Mesendoderm (in vitro differentiated cells): ENCODE measurements at regions not wholly inside any gene's neighbourhood (a gene's known extent, or its start where the extent isn't known, plus 50 kb on each side); places are given as distances from the start of the nearest gene placed in this dataset.
A peak's percentile ranks its signal among the peaks of the same experiment; 100 is the strongest.

Experiments used
- DNase-seq: peaks from one replicate; pipeline ENCODE4 v3.0.0; 2013
- H2AK5ac ChIP-seq: 2 replicates; pipeline ENCODE4 v1.6.1; 2013; ENCODE audit warnings: low read length, inconsistent platforms
- H2BK120ac ChIP-seq: 2 replicates; pipeline ENCODE4 v1.6.1; 2013; ENCODE audit warnings: low read depth, mild to moderate bottlenecking, low read length, moderate library complexity, mixed read lengths
- H2BK15ac ChIP-seq: replicated peaks from 2 replicates; pipeline ENCODE4 v1.6.1; 2013; ENCODE audit warnings: low read depth, mild to moderate bottlenecking, moderate library complexity
- H2BK5ac ChIP-seq: 2 replicates; pipeline ENCODE4 v1.6.1; 2013; ENCODE audit warnings: low read length, inconsistent platforms
- H3K18ac ChIP-seq: 2 replicates; pipeline ENCODE4 v1.6.1; 2013; ENCODE audit warnings: mild to moderate bottlenecking, low read length, mixed read lengths
- H3K23ac ChIP-seq: one replicate; pipeline ENCODE4 v1.6.1; 2013; ENCODE audit warnings: low read length
- H3K27ac ChIP-seq: 2 replicates; pipeline ENCODE4 v1.5.1; 2013; ENCODE audit warnings: low read depth, mild to moderate bottlenecking, inconsistent platforms, low read length, moderate library complexity
- H3K27me3 ChIP-seq: 2 replicates; pipeline ENCODE4 v1.6.1; 2013; ENCODE audit warnings: low read length, control low read depth, mild to moderate bottlenecking, inconsistent platforms; ENCODE audit not compliant: insufficient read depth, poor library complexity
- H3K36me3 ChIP-seq: 2 replicates; pipeline ENCODE4 v1.6.1; 2013; ENCODE audit warnings: low read length, inconsistent platforms; ENCODE audit not compliant: control insufficient read depth, insufficient read depth
- H3K4ac ChIP-seq: one replicate; pipeline ENCODE4 v1.6.1; 2013; ENCODE audit warnings: low read depth, mild to moderate bottlenecking, low read length, moderate library complexity
- H3K4me1 ChIP-seq: 2 replicates; pipeline ENCODE4 v1.6.1; 2013; ENCODE audit warnings: low read depth, low read length, inconsistent platforms; ENCODE audit not compliant: control insufficient read depth
- H3K4me2 ChIP-seq: 2 replicates; pipeline ENCODE4 v1.6.1; 2013; ENCODE audit warnings: low read length
- H3K4me3 ChIP-seq: 2 replicates; pipeline ENCODE4 v1.5.1; 2013; ENCODE audit warnings: mild to moderate bottlenecking, low read length
- H3K56ac ChIP-seq: one replicate; pipeline ENCODE4 v1.6.1; 2013; ENCODE audit warnings: low read length
- H3K79me1 ChIP-seq: 2 replicates; pipeline ENCODE4 v1.6.1; 2013; ENCODE audit warnings: low read length, inconsistent platforms
- H3K79me2 ChIP-seq: 2 replicates; pipeline ENCODE4 v1.6.1; 2013; ENCODE audit warnings: mild to moderate bottlenecking, low read length; ENCODE audit not compliant: control insufficient read depth, insufficient read depth
- H3K9ac ChIP-seq: 2 replicates; pipeline ENCODE4 v1.6.1; 2013; ENCODE audit warnings: low read length, inconsistent platforms
- H4K5ac ChIP-seq: one replicate; pipeline ENCODE4 v1.6.1; 2013; ENCODE audit warnings: low read length
- H4K8ac ChIP-seq: one replicate; pipeline ENCODE4 v1.6.1; 2013; ENCODE audit warnings: low read depth, mild to moderate bottlenecking, control low read depth, low read length, moderate library complexity
- WGBS: extraction: QIAGEN DNeasy Blood & Tissue Kit; methylation state at CpG from one replicate; pipeline ENCODE4 v1.1.7; 2013; ENCODE audit warnings: low lambda C conversion rate, missing lambda C conversion rate; ENCODE audit not compliant: insufficient coverage; ENCODE audit errors: extremely low coverage; 5-methylcytosine and 5-hydroxymethylcytosine counted together

DNA sequence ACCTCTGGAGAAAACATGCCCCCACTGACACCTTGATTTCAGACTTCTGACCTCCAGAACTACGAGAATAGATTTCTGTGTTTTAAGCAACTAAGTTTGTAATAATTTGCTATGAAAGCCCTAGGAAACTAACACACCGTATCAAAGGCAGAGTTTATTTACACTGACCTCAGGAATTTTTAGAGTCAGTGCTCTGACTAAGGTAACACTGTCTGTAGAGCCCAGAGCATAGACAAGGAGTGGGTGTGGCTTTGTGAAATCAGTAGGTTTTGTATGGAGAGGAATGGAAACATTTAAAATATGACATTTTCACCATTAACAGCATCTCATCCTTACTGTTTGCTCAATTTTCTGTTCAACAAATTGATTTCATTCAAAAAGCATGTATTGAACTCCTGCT lies 764.4 kb upstream of the PCDH10 start:
- Histone ChIP-seq H3K27ac (no peak overlapping the region), H3K4ac (no peak overlapping the region), H3K79me1 (no peaks in the 10 kb centered on the region), H2BK120ac (no peak overlapping the region), H3K9ac (no peak overlapping the region), H3K27me3 (no peaks in the 10 kb centered on the region), H4K5ac (no peak overlapping the region), H2AK5ac (no peak overlapping the region), H2BK15ac (no peak overlapping the region), H3K79me2 (no peaks in the 10 kb centered on the region), H3K18ac (no peak overlapping the region), H3K36me3 (no peaks in the 10 kb centered on the region), H3K23ac (no peak overlapping the region), H3K4me1 (no peaks in the 10 kb centered on the region), H3K4me3 (no peak overlapping the region), H3K56ac (no peak overlapping the region), H4K8ac (no peak overlapping the region), H2BK5ac (no peak overlapping the region), H3K4me2 (no peak overlapping the region)
- no CpG with 5 or more reads among the region's 2 CpGs for WGBS
- DNase-seq, result no peak

DNA sequence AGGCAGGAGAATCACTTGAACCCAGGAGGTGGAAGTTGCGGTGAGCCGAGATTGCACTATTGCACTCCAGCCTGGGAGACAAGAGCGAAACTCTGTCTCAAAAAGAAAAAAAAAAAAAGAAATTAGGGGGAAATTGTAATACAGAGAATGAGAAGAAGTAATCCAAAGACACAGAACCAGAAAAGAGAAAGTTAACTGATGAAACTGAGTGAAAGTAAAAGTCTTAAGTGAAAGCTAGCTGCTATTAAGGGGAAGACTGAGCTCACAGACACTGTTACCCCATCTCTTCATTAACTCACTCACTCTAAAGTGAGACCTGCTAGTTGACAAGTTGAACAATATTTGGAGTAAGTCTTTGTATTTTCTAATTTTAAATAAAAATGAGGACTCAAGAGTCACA lies 763.0 kb upstream of the PCDH10 start:
- no peak overlapping the region for H2BK5ac ChIP-seq
- no peak overlapping the region for H3K4me2 ChIP-seq
- H4K5ac ChIP-seq, result no peak overlapping the region
- H3K18ac ChIP-seq, result no peak overlapping the region
- no peak overlapping the region for H3K4me3 ChIP-seq
- H3K79me2 ChIP-seq, result no peaks in the 10 kb centered on the region
- H3K27ac ChIP-seq, result no peak overlapping the region
- no peak overlapping the region for H3K23ac ChIP-seq
- no peak overlapping the region for H2AK5ac ChIP-seq
- H2BK15ac ChIP-seq, result no peak overlapping the region
- H3K4me1 ChIP-seq, result no peaks in the 10 kb centered on the region
- no peaks in the 10 kb centered on the region for H3K27me3 ChIP-seq
- H4K8ac ChIP-seq, result no peak overlapping the region
- no peaks in the 10 kb centered on the region for H3K36me3 ChIP-seq
- no peak overlapping the region for H3K4ac ChIP-seq
- WGBS, result no CpG with 5 or more reads among the region's 3 CpGs
- no peak overlapping the region for H2BK120ac ChIP-seq
- H3K79me1 ChIP-seq, result no peaks in the 10 kb centered on the region
- no peak overlapping the region for H3K56ac ChIP-seq
- H3K9ac ChIP-seq, result no peak overlapping the region
- DNase-seq, result no peak

DNA sequence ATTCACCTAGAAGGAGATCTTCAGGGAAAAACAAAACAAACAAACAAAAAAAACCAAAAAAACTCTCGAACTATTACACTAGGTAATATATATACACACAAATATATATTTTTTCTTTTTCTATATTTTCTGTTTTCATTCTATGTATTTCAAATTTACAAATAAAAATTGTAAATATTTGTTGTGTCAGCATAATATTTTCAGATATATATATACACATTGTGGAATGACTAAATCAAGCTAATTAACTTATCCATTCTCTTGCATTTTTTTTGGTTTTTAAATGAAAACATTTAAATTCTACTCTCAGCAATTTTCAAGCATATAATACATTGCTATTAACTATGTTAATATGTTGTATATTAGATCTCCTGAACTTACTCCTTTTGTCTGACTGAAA lies 762.0 kb upstream of the PCDH10 start:
- no peak for DNase-seq
- Histone ChIP-seq H3K56ac (no peak overlapping the region), H3K36me3 (no peaks in the 10 kb centered on the region), H3K79me1 (no peaks in the 10 kb centered on the region), H3K9ac (no peak overlapping the region), H3K79me2 (no peaks in the 10 kb centered on the region), H3K4me1 (no peaks in the 10 kb centered on the region), H3K27me3 (no peaks in the 10 kb centered on the region), H3K23ac (no peak overlapping the region), H3K4ac (no peak overlapping the region), H4K8ac (no peak overlapping the region), H2BK5ac (no peak overlapping the region), H3K18ac (no peak overlapping the region), H4K5ac (no peak overlapping the region), H3K4me3 (no peak overlapping the region), H2AK5ac (no peak overlapping the region), H3K4me2 (no peak overlapping the region), H2BK15ac (no peak overlapping the region), H3K27ac (no peak overlapping the region), H2BK120ac (no peak overlapping the region)
- WGBS, result no CpG with 5 or more reads among the region's 1 CpG

DNA sequence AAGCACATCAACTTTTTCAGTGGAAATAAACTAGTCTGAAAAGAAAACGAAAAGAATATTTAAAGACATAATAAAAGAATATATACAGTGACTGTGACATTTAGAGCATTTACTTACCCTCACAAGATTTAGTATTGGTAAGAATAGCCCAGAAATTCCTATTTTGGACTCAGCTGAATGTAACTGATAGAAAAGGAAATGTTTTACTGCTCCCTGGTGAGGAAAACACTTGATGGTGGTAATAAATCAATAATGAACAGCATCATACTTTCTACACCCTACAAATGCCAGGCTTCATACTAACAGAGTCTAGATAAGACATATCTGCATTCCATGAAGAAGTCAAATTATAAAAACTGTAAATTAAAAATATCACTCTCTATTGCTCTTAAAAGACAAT lies 753.5 kb upstream of the PCDH10 start:
- Histone ChIP-seq H3K4me1 (no peaks in the 10 kb centered on the region), H3K27me3 (no peaks in the 10 kb centered on the region), H4K5ac (no peak overlapping the region)

DNA sequence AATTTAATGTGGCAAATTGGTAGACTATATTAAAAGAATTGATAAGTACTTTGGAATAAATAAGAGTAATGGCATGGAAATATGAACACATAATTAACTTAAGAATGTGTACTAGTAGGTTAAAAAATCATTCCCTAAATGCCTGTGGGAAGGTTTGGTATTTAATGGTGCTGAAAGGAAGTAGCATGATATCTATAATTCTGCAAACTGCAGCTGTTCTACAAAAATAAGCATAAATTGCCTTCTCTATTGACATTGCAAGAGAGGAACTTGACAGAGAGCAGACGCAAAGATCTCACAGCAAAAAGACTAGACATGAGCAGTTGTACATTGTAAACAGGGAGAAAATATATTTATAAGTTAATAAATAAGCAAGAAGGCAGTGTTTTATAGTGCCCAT lies 752.5 kb upstream of the PCDH10 start:
- Histone ChIP-seq H2BK5ac (no peak overlapping the region), H4K8ac (no peak overlapping the region), H3K4me3 (no peak overlapping the region), H3K56ac (no peak overlapping the region), H3K4ac (no peak overlapping the region), H3K23ac (no peak overlapping the region), H3K27ac (no peak overlapping the region), H3K4me1 (no peaks in the 10 kb centered on the region), H2BK120ac (no peak overlapping the region), H3K18ac (no peak overlapping the region), H2BK15ac (no peak overlapping the region), H2AK5ac (no peak overlapping the region), H3K79me2 (no peaks in the 10 kb centered on the region), H4K5ac (no peak overlapping the region), H3K4me2 (no peak overlapping the region), H3K27me3 (no peaks in the 10 kb centered on the region), H3K36me3 (no peaks in the 10 kb centered on the region), H3K79me1 (no peaks in the 10 kb centered on the region), H3K9ac (no peak overlapping the region)
- no CpG with 5 or more reads among the region's 1 CpG for WGBS
- no peak for DNase-seq

More for the DNA sequence above, 753.5 kb upstream of the PCDH10 start:
- no peak overlapping the region for H2BK5ac ChIP-seq
- no peak overlapping the region for H2AK5ac ChIP-seq
- H3K9ac ChIP-seq, result no peak overlapping the region
- H4K8ac ChIP-seq, result no peak overlapping the region
- H3K4me2 ChIP-seq, result no peak overlapping the region
- no peak overlapping the region for H2BK120ac ChIP-seq
- H3K79me1 ChIP-seq, result no peaks in the 10 kb centered on the region
- no peak overlapping the region for H3K56ac ChIP-seq
- H3K79me2 ChIP-seq, result no peaks in the 10 kb centered on the region
- no peak overlapping the region for H3K18ac ChIP-seq
- no peaks in the 10 kb centered on the region for H3K36me3 ChIP-seq
- no peak overlapping the region for H3K4me3 ChIP-seq
- H3K27ac ChIP-seq, result no peak overlapping the region
- no peak overlapping the region for H2BK15ac ChIP-seq
- no peak overlapping the region for H3K23ac ChIP-seq
- no CpG with 5 or more reads among the region's 1 CpG for WGBS
- no peak overlapping the region for H3K4ac ChIP-seq
- no peak for DNase-seq

DNA sequence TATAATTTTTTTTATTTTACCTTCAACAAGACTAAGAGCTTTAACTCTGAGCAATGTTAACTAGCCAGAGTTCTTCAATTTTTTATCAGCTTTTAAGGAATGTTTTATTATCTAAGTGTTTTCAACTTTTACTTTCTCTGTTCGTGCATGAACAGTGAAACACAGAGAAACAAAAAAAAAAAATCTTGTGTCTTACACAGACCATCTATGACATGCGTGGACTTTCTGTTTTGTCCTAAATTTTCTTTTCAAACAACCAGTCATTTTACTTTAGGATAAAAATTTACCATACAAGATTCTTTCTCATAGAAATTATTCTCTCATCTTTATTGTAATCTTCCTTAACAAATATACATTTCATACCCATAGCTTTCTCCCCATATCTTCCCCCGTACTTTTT lies 731.9 kb upstream of the PCDH10 start:
- Histone ChIP-seq H3K4ac (no peak overlapping the region), H2BK120ac (no peak overlapping the region), H3K56ac (no peak overlapping the region), H3K79me1 (no peaks in the 10 kb centered on the region), H3K27ac (no peak overlapping the region), H3K27me3 (no peaks in the 10 kb centered on the region), H3K18ac (no peak overlapping the region), H3K36me3 (no peaks in the 10 kb centered on the region), H3K9ac (no peak overlapping the region), H3K79me2 (no peaks in the 10 kb centered on the region), H3K4me2 (no peak overlapping the region), H4K8ac (no peak overlapping the region), H2BK15ac (no peak overlapping the region), H4K5ac (no peak overlapping the region), H3K23ac (no peak overlapping the region), H2AK5ac (no peak overlapping the region), H3K4me3 (no peak overlapping the region), H2BK5ac (no peak overlapping the region), H3K4me1 (no peaks in the 10 kb centered on the region)
- peak; percentile 68 for DNase-seq
- 50% methylated on average over 1 of the region's 3 CpGs for WGBS
